COLO668 (cell line): ENCODE measurements at regions not wholly inside any gene's neighbourhood (a gene's known extent, or its start where the extent isn't known, plus 50 kb on each side); places are given as distances from the start of the nearest gene placed in this dataset.

Source experiments
- DNase-seq: peaks from one replicate; lab custom pipeline; 2025; ENCODE audit not compliant: unreplicated experiment; lab: John Stamatoyannopoulos, UW

- no peak for DNase-seq
Measured at GRCh38 chr2:158049129-158049855, 52.4 kb upstream of the UPP2 start.

- no peak for DNase-seq
Measured at GRCh38 chr2:158048327-158048726, 53.3 kb upstream of the UPP2 start.

GRCh38 chr2:158047156-158047611 is 54.5 kb upstream of the UPP2 start:
- DNase-seq: no peak

GRCh38 chr2:158046121-158046880 is 55.4 kb upstream of the UPP2 start:
- no peak for DNase-seq

- peak; percentile 19 for DNase-seq
Measured at GRCh38 chr2:158045362-158045761, 56.3 kb upstream of the UPP2 start.

- no peak for DNase-seq
Measured at GRCh38 chr2:158043181-158043948, 58.3 kb upstream of the UPP2 start.

GRCh38 chr2:158042666-158043065 is 59.0 kb upstream of the UPP2 start:
- no peak for DNase-seq

GRCh38 chr2:158042245-158042644 is 59.4 kb upstream of the UPP2 start:
- no peak for DNase-seq

GRCh38 chr2:158041400-158041799 is 60.3 kb upstream of the UPP2 start:
- DNase-seq: no peak

- no peak for DNase-seq
Measured at GRCh38 chr2:158038901-158039300, 62.8 kb upstream of the UPP2 start.

GRCh38 chr2:158034198-158034866 is 67.3 kb upstream of the UPP2 start:
- peak; percentile 43 for DNase-seq

GRCh38 chr2:158031371-158031770 is 70.3 kb upstream of the UPP2 start:
- no peak for DNase-seq

- DNase-seq: no peak
Measured at GRCh38 chr2:158025255-158025996, 76.2 kb upstream of the UPP2 start.

- DNase-seq: peak; percentile 55
Measured at GRCh38 chr2:158024288-158024898, 77.3 kb upstream of the UPP2 start.

GRCh38 chr2:158022888-158023287 is 78.8 kb upstream of the UPP2 start:
- no peak for DNase-seq

GRCh38 chr2:158021226-158021625 is 80.5 kb upstream of the UPP2 start:
- DNase-seq: no peak

GRCh38 chr2:158015428-158016076 is 86.1 kb upstream of the UPP2 start:
- no peak for DNase-seq

- no peak for DNase-seq
Measured at GRCh38 chr2:158013891-158014290, 87.8 kb upstream of the UPP2 start.

- no peak for DNase-seq
Measured at GRCh38 chr2:158011055-158011771, 90.5 kb upstream of the UPP2 start.
